ENCODE measurements at regions not wholly inside any gene's neighbourhood (a gene's known extent, or its start where the extent isn't known, plus 50 kb on each side); places are given as distances from the start of the nearest gene placed in this dataset.

GRCh38 chr21:25080661-25081060 lies 526.6 kb downstream of the MRPL39 start:
- no peak overlapping the region for H3K9ac ChIP-seq (ENCODE audit: low read length)
- H3K4me1 Mint-ChIP-seq, result peaks cover 13% of the 10 kb centered on the region
- peaks cover 3 to 7% of the 10 kb centered on the region in 2 donors for H3K4me1 ChIP-seq (ENCODE audit: control insufficient read depth in 2 of 2, insufficient read depth in 2 of 2, low read length in 2 of 2)
- no peaks in the 10 kb centered on the region for H3K36me3 ChIP-seq (replicated peaks in 1 of 2; ENCODE audit: control extremely low read depth in 1 of 2, control insufficient read depth in 1 of 2, extremely low read depth in 1 of 2, insufficient read depth in 2 of 2, low read length in 1 of 2)
- H3K27me3 ChIP-seq (replicated peaks in 1 of 4; ENCODE audit: control extremely low read depth in 1 of 4, control insufficient read depth in 3 of 4, insufficient read depth in 4 of 4, low read length in 3 of 4), result no peaks in the 10 kb centered on the region
- no peaks in the 10 kb centered on the region for H3K79me2 ChIP-seq (ENCODE audit: control insufficient read depth, insufficient read depth, low read length)
- no peak overlapping the region for H3K27ac Mint-ChIP-seq
- no peak overlapping the region for H3K4me3 ChIP-seq (ENCODE audit: control extremely low read depth in 1 of 5, extremely low read depth in 1 of 5, insufficient read depth in 1 of 5, low read depth in 2 of 5, low read length in 4 of 5)
- POLR2A ChIA-PET, result no interaction called here
- no peak overlapping the region for H3K4me3 Mint-ChIP-seq
- no peak for TF ChIP-seq EZH2 (IDR thresholded peaks at IDR 0.05; ENCODE audit: borderline replicate concordance, insufficient read depth, low read depth, low read length, poor library complexity, severe bottlenecking)
- TF ChIP-seq CTCF (IDR thresholded peaks at IDR 0.05), result no peak
- H3K9me3 Mint-ChIP-seq (ENCODE audit: insufficient read depth), result no peaks in the 10 kb centered on the region
- H3K27me3 Mint-ChIP-seq, result no peaks in the 10 kb centered on the region
- H4K20me1 ChIP-seq (ENCODE audit: control insufficient read depth, insufficient read depth, low read length, poor library complexity, severe bottlenecking), result no peaks in the 10 kb centered on the region
- H2AFZ ChIP-seq (ENCODE audit: insufficient read depth, low read depth, low read length, poor library complexity, severe bottlenecking), result no peak overlapping the region
- no peak overlapping the region for H3K4me2 ChIP-seq (replicated peaks; ENCODE audit: low read depth, low read length, poor library complexity, severe bottlenecking)
- H3K27ac ChIP-seq (ENCODE audit: low read length in 2 of 2), result no peak overlapping the region
- WGBS (ENCODE audit: insufficient coverage), result no CpG with 5 or more reads among the region's 1 CpG
- DNase-seq (no peak), ATAC-seq (ENCODE audit: low read depth) (no peak)
- peaks cover 0 to 1% (median 0%) of the 10 kb centered on the region in 3 donors for H3K9me3 ChIP-seq (ENCODE audit: control extremely low read depth in 1 of 3, control insufficient read depth in 2 of 3, insufficient read depth in 1 of 3, low read length in 2 of 3)
- CTCF ChIA-PET, result interaction anchor here (1.0 kb wide), 1 partner anchor 14 kb away, joined by 3 read pairs; no protein-coding TSS in a partner anchor
- intact Hi-C loops (cut with micrococcal nuclease), result no loop called here

- no peaks in the 10 kb centered on the region for H4K20me1 ChIP-seq (ENCODE audit: control insufficient read depth, insufficient read depth, low read length, poor library complexity, severe bottlenecking)
- peaks cover 3 to 7% of the 10 kb centered on the region in 2 donors for H3K4me1 ChIP-seq (ENCODE audit: control insufficient read depth in 2 of 2, insufficient read depth in 2 of 2, low read length in 2 of 2)
- WGBS (ENCODE audit: insufficient coverage), result 92% methylated on average over 1 of the region's 1 CpG
- peaks cover 0 to 1% (median 0%) of the 10 kb centered on the region in 3 donors for H3K9me3 ChIP-seq (ENCODE audit: control extremely low read depth in 1 of 3, control insufficient read depth in 2 of 3, insufficient read depth in 1 of 3, low read length in 2 of 3)
- no peak for DNase-seq
- H2AFZ ChIP-seq (ENCODE audit: insufficient read depth, low read depth, low read length, poor library complexity, severe bottlenecking), result no peak overlapping the region
- Mint-ChIP-seq H3K9me3 (ENCODE audit: insufficient read depth) (no peaks in the 10 kb centered on the region), H3K4me3 (no peak overlapping the region), H3K27ac (no peak overlapping the region), H3K4me1 (peaks cover 13% of the 10 kb centered on the region), H3K27me3 (no peaks in the 10 kb centered on the region)
- intact Hi-C loops (cut with micrococcal nuclease), result no loop called here
- H3K27ac ChIP-seq (ENCODE audit: low read length in 2 of 2), result no peak overlapping the region
- no peak for ATAC-seq (ENCODE audit: low read depth)
- no peaks in the 10 kb centered on the region for H3K36me3 ChIP-seq (replicated peaks in 1 of 2; ENCODE audit: control extremely low read depth in 1 of 2, control insufficient read depth in 1 of 2, extremely low read depth in 1 of 2, insufficient read depth in 2 of 2, low read length in 1 of 2)
- CTCF ChIA-PET, result interaction anchor here (1.0 kb wide), 1 partner anchor 14 kb away, joined by 3 read pairs; no protein-coding TSS in a partner anchor
- no peak overlapping the region for H3K4me2 ChIP-seq (replicated peaks; ENCODE audit: low read depth, low read length, poor library complexity, severe bottlenecking)
- no peak overlapping the region for H3K4me3 ChIP-seq (ENCODE audit: control extremely low read depth in 1 of 5, extremely low read depth in 1 of 5, insufficient read depth in 1 of 5, low read depth in 2 of 5, low read length in 4 of 5)
- POLR2A ChIA-PET, result no interaction called here
- TF ChIP-seq EZH2 (IDR thresholded peaks at IDR 0.05; ENCODE audit: borderline replicate concordance, insufficient read depth, low read depth, low read length, poor library complexity, severe bottlenecking) (no peak), CTCF (IDR thresholded peaks at IDR 0.05) (no peak)
- no peak overlapping the region for H3K9ac ChIP-seq (ENCODE audit: low read length)
- no peaks in the 10 kb centered on the region for H3K27me3 ChIP-seq (replicated peaks in 1 of 4; ENCODE audit: control extremely low read depth in 1 of 4, control insufficient read depth in 3 of 4, insufficient read depth in 4 of 4, low read length in 3 of 4)
- H3K79me2 ChIP-seq (ENCODE audit: control insufficient read depth, insufficient read depth, low read length), result no peaks in the 10 kb centered on the region
Observed at GRCh38 chr21:25080141-25080540, 527.1 kb downstream of the MRPL39 start.

Data from B cell (primary cell).